B cell (primary cell): ENCODE measurements at regions not wholly inside any gene's neighbourhood (a gene's known extent, or its start where the extent isn't known, plus 50 kb on each side); places are given as distances from the start of the nearest gene placed in this dataset.

ENCODE experiments used
- EZH2 ChIP-seq: IDR thresholded peaks from 2 replicates; pipeline ENCODE4 v1.6.1; 2012; ENCODE audit warnings: borderline replicate concordance, low read depth, mild to moderate bottlenecking, moderate library complexity, low read length; ENCODE audit not compliant: insufficient read depth, poor library complexity, severe bottlenecking
- TF ChIP-seq, protein P1 (sequence below): fragments of 200-600 bp; IDR thresholded peaks from one replicate; pipeline ENCODE4 v1.8.0; 2022; ENCODE audit warnings: antibody characterized with exemption, mild to moderate bottlenecking

DNA sequence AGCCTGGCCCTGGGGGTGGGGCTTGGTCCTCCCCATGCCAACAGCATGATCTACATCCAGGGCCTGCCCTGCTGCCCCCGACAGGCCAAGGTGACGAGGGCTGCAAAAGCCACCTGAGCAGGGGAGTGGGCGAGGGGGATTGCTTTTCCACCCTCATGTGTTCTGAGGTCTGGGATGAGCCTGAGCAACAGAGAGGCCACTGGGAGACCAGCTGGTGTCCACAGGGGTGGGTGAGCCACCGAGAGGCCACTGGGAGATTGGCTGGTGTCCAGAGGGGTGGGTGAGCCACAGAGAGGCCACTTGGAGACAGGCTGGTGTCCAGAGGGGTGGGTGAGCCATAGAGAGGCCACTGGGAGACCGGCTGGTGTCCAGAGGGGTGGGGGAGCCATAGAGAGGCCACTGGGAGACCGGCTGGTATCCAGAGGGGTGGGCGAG lies 147.4 kb upstream of the GPC1 start:
- TF ChIP-seq, protein P1, sequence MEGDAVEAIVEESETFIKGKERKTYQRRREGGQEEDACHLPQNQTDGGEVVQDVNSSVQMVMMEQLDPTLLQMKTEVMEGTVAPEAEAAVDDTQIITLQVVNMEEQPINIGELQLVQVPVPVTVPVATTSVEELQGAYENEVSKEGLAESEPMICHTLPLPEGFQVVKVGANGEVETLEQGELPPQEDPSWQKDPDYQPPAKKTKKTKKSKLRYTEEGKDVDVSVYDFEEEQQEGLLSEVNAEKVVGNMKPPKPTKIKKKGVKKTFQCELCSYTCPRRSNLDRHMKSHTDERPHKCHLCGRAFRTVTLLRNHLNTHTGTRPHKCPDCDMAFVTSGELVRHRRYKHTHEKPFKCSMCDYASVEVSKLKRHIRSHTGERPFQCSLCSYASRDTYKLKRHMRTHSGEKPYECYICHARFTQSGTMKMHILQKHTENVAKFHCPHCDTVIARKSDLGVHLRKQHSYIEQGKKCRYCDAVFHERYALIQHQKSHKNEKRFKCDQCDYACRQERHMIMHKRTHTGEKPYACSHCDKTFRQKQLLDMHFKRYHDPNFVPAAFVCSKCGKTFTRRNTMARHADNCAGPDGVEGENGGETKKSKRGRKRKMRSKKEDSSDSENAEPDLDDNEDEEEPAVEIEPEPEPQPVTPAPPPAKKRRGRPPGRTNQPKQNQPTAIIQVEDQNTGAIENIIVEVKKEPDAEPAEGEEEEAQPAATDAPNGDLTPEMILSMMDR, result no peak
- no peak for TF ChIP-seq EZH2
